ENCODE measurements at regions not wholly inside any gene's neighbourhood (a gene's known extent, or its start where the extent isn't known, plus 50 kb on each side); places are given as distances from the start of the nearest gene placed in this dataset.

- H3K79me2 ChIP-seq (ENCODE audit: control insufficient read depth, insufficient read depth, low read length): no peaks in the 10 kb centered on the region
- peaks cover 0 to 12% (median 0%) of the 10 kb centered on the region in 3 donors for H3K9me3 ChIP-seq (ENCODE audit: control extremely low read depth in 1 of 3, control insufficient read depth in 2 of 3, insufficient read depth in 1 of 3, low read length in 2 of 3)
- TF ChIP-seq EZH2 (IDR thresholded peaks at IDR 0.05; ENCODE audit: borderline replicate concordance, insufficient read depth, low read depth, low read length, poor library complexity, severe bottlenecking): no peak
- TF ChIP-seq, protein P1, sequence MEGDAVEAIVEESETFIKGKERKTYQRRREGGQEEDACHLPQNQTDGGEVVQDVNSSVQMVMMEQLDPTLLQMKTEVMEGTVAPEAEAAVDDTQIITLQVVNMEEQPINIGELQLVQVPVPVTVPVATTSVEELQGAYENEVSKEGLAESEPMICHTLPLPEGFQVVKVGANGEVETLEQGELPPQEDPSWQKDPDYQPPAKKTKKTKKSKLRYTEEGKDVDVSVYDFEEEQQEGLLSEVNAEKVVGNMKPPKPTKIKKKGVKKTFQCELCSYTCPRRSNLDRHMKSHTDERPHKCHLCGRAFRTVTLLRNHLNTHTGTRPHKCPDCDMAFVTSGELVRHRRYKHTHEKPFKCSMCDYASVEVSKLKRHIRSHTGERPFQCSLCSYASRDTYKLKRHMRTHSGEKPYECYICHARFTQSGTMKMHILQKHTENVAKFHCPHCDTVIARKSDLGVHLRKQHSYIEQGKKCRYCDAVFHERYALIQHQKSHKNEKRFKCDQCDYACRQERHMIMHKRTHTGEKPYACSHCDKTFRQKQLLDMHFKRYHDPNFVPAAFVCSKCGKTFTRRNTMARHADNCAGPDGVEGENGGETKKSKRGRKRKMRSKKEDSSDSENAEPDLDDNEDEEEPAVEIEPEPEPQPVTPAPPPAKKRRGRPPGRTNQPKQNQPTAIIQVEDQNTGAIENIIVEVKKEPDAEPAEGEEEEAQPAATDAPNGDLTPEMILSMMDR (IDR thresholded peaks at IDR 0.05): no peak
- intact Hi-C loops (cut with micrococcal nuclease): no loop called here
- no peak overlapping the region for H3K27ac ChIP-seq (ENCODE audit: low read length in 2 of 2)
- no peak for DNase-seq
- Mint-ChIP-seq H3K9me3 (ENCODE audit: insufficient read depth) (no peaks in the 10 kb centered on the region), H3K4me3 (no peak overlapping the region), H3K4me1 (no peaks in the 10 kb centered on the region), H3K27me3 (peaks cover 3% of the 10 kb centered on the region), H3K27ac (no peak overlapping the region)
- no peaks in the 10 kb centered on the region for H4K20me1 ChIP-seq (ENCODE audit: control insufficient read depth, insufficient read depth, low read length, poor library complexity, severe bottlenecking)
- CTCF ChIA-PET: no interaction called here
- H3K4me3 ChIP-seq (ENCODE audit: control extremely low read depth in 1 of 5, extremely low read depth in 1 of 5, insufficient read depth in 1 of 5, low read depth in 2 of 5, low read length in 4 of 5): no peak overlapping the region
- peaks cover 0 to 3% (median 0%) of the 10 kb centered on the region in 4 experiments for H3K27me3 ChIP-seq (replicated peaks in 1 of 4; ENCODE audit: control extremely low read depth in 1 of 4, control insufficient read depth in 3 of 4, insufficient read depth in 4 of 4, low read length in 3 of 4)
- ATAC-seq (ENCODE audit: low read depth): no peak
- WGBS (ENCODE audit: insufficient coverage): 60% methylated on average over 1 of the region's 1 CpG
- H3K4me2 ChIP-seq (replicated peaks; ENCODE audit: low read depth, low read length, poor library complexity, severe bottlenecking): no peak overlapping the region
- H3K36me3 ChIP-seq (replicated peaks in 1 of 2; ENCODE audit: control extremely low read depth in 1 of 2, control insufficient read depth in 1 of 2, extremely low read depth in 1 of 2, insufficient read depth in 2 of 2, low read length in 1 of 2): no peaks in the 10 kb centered on the region
- no peak overlapping the region for H3K9ac ChIP-seq (ENCODE audit: low read length)
- POLR2A ChIA-PET: no interaction called here
- no peaks in the 10 kb centered on the region for H3K4me1 ChIP-seq (ENCODE audit: control insufficient read depth in 2 of 2, insufficient read depth in 2 of 2, low read length in 2 of 2)
- H2AFZ ChIP-seq (ENCODE audit: insufficient read depth, low read depth, low read length, poor library complexity, severe bottlenecking): no peak overlapping the region
Measured at GRCh38 chr2:6685447-6685846, 180.3 kb downstream of the CMPK2 start.

GRCh38 chr2:6692056-6692455 is 173.7 kb downstream of the CMPK2 start:
- no peak overlapping the region for H3K27ac Mint-ChIP-seq
- H3K9me3 Mint-ChIP-seq (ENCODE audit: insufficient read depth): no peaks in the 10 kb centered on the region
- Histone ChIP-seq H3K27me3 (replicated peaks in 1 of 4; ENCODE audit: control extremely low read depth in 1 of 4, control insufficient read depth in 3 of 4, insufficient read depth in 4 of 4, low read length in 3 of 4) (no peaks in the 10 kb centered on the region), H3K4me1 (ENCODE audit: control insufficient read depth in 2 of 2, insufficient read depth in 2 of 2, low read length in 2 of 2) (no peaks in the 10 kb centered on the region), H3K79me2 (ENCODE audit: control insufficient read depth, insufficient read depth, low read length) (no peaks in the 10 kb centered on the region), H3K9ac (ENCODE audit: low read length) (no peak overlapping the region), H3K27ac (ENCODE audit: low read length in 2 of 2) (no peak overlapping the region), H3K9me3 (ENCODE audit: control extremely low read depth in 1 of 3, control insufficient read depth in 2 of 3, insufficient read depth in 1 of 3, low read length in 2 of 3) (peaks cover 0 to 2% (median 0%) of the 10 kb centered on the region in 3 donors), H3K4me3 (ENCODE audit: control extremely low read depth in 1 of 5, extremely low read depth in 1 of 5, insufficient read depth in 1 of 5, low read depth in 2 of 5, low read length in 4 of 5) (no peak overlapping the region), H3K4me2 (replicated peaks; ENCODE audit: low read depth, low read length, poor library complexity, severe bottlenecking) (no peak overlapping the region), H2AFZ (ENCODE audit: insufficient read depth, low read depth, low read length, poor library complexity, severe bottlenecking) (no peak overlapping the region), H4K20me1 (ENCODE audit: control insufficient read depth, insufficient read depth, low read length, poor library complexity, severe bottlenecking) (no peaks in the 10 kb centered on the region), H3K36me3 (replicated peaks in 1 of 2; ENCODE audit: control extremely low read depth in 1 of 2, control insufficient read depth in 1 of 2, extremely low read depth in 1 of 2, insufficient read depth in 2 of 2, low read length in 1 of 2) (no peaks in the 10 kb centered on the region)
- CTCF ChIA-PET: no interaction called here
- intact Hi-C loops (cut with micrococcal nuclease): no loop called here
- H3K27me3 Mint-ChIP-seq: no peaks in the 10 kb centered on the region
- no peaks in the 10 kb centered on the region for H3K4me1 Mint-ChIP-seq
- TF ChIP-seq EZH2 (IDR thresholded peaks at IDR 0.05; ENCODE audit: borderline replicate concordance, insufficient read depth, low read depth, low read length, poor library complexity, severe bottlenecking): no peak
- TF ChIP-seq, protein P1 (IDR thresholded peaks at IDR 0.05): no peak
- no peak overlapping the region for H3K4me3 Mint-ChIP-seq
- ATAC-seq (ENCODE audit: low read depth): no peak
- DNase-seq: no peak
- POLR2A ChIA-PET: no interaction called here
- 0% methylated on average over 1 of the region's 5 CpGs for WGBS (ENCODE audit: insufficient coverage)

All from B cell (primary cell).